GM20431 (cell line): ENCODE measurements at regions not wholly inside any gene's neighbourhood (a gene's known extent, or its start where the extent isn't known, plus 50 kb on each side); places are given as distances from the start of the nearest gene placed in this dataset.

Source experiments
- in situ Hi-C: fragments of 300-500 bp; cut with MseI, MboI; formaldehyde crosslinking; loops from one replicate; pipeline ENCODE4 v1.15.0; 2020; ENCODE audit warnings: low sequenced_read_pairs; ENCODE audit not compliant: unreplicated experiment

- in situ Hi-C loops: no loop called here
Observed at GRCh38 chr15:38868326-38869114, 303.9 kb upstream of the RASGRP1 start.

GRCh38 chr15:38871638-38872037 is 307.0 kb upstream of the RASGRP1 start:
- in situ Hi-C loops: no loop called here

GRCh38 chr15:38872732-38873131 is 308.1 kb upstream of the RASGRP1 start:
- in situ Hi-C loops: no loop called here

DNA sequence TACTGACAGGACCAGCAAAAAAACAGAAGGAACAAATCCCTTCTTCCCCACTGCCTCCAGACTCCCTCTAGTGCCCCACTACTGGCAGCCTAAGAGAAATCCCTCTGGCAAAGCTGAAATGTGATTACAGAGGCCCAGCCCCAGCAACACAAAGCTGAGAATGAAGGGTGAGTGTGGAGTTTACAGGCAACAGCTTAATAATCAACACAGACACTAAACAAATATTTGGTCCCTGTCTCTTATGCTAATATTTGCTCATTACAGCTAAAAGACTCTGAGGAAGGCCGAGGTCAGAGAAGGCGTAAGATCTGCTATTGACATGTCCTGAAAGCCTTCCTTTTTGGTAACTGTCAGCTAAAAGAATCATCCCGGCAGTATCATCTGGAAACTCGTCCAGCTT is 308.5 kb upstream of the RASGRP1 start:
- in situ Hi-C loops: no loop called here

- in situ Hi-C loops: no loop called here
Observed at GRCh38 chr15:38874464-38874863, 309.9 kb upstream of the RASGRP1 start.

GRCh38 chr15:38876211-38876610 is 311.6 kb upstream of the RASGRP1 start:
- in situ Hi-C loops: no loop called here

GRCh38 chr15:38876621-38877020 is 312.0 kb upstream of the RASGRP1 start:
- in situ Hi-C loops: no loop called here

DNA sequence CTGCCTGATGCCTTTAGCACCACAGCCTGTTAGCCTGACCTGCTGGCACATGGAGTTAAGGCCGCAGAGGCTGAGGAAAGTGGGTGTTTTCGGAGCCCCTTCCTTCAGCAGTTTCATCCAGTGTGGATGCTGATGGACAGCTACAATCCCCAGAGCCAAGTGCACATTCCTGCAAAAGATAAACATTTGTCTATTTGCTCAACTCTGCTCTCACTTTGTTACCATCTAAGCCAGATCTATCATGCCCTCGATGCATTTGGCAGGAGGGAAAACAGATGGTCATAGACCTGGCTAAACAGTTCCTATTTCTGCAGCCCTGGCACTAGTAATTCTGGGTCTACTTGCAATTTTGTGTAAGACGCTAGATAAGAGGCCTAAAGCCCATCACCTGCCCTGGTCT is 312.9 kb upstream of the RASGRP1 start:
- in situ Hi-C loops: no loop called here

DNA sequence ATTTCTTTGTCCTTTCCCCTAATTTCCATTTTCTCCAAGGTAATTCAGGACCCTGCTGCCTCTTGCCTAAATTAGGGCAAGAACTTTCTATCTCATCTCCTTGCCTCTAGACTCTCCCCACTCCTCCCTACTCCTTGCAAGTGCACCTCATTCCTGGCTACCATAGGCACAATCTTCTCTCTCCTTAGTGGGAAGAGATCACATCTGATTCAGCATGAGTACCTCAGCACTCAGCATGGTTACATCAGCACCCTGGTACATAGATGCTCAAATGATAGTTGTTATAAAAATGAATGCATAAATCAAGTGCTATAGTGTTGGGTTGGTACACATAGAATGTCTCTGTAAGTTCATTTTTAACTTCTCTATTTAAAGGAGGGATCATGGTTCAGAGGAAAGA is 313.4 kb upstream of the RASGRP1 start:
- in situ Hi-C loops: no loop called here

GRCh38 chr15:38878926-38879325 is 314.3 kb upstream of the RASGRP1 start:
- in situ Hi-C loops: no loop called here

DNA sequence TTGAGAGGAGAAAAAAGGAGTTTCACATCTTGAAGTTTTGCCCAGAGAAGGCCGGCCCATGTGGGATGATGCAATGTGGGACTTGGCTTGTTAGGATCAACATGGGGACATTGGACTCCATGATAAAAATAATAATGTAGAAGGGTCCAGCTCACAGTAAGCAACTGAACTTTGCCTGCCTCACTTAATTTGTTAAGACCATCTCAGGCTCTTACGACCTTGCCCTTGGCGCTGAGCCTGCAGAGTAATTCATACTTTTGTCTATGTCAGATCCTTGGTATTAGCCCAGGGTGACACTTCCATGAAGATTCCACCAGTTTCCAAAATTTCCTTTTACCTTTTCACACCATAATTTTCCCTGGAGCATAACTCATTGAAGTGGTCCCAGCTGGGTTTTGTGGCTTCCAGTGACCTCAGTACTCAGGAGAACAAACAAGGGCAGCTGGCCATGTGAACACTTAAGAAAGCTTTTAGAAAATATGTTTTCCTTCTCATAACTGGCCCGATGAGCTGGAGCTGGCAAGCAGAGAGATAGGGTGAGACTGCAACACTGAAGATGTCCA is 315.4 kb upstream of the RASGRP1 start:
- in situ Hi-C loops: no loop called here

DNA sequence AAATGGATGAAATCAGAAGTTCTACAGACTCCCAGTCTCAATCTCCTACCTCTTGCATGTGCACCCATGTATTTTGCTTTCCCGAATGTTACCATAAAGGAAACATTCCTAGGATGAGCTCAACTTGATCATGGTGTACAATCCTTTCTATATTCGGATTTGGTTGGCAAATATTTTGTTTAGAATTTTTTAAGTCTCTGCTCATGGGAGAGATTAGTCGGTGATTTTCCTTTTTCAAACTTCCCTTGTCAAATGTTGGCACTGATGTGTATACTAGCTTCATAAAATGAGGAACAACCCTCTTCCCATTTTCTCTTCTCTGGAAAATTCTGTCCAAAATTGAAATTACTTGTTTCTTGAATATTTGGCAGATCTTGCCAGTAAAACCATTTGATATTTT is 317.6 kb upstream of the RASGRP1 start:
- in situ Hi-C loops: no loop called here

- in situ Hi-C loops: no loop called here
Observed at GRCh38 chr15:38883987-38884386, 319.4 kb upstream of the RASGRP1 start.

DNA sequence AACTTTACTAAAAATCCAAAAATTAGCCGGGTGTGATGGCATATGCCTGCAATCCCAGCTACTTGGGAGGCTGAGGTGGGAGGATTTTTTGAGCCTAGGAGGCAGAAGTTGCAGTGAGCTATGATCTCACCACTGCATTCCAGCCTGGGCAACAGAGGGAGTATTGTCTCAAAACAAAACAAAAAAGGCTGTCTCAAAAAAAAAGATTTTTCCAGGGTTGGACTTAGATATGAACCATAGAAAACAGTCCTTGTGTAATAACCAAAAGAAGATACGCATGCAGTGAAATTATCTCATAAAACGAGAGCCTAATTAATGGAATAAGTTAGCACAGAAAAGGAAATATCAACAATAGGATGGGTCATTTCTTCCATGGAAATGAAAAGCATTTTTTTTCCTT is 320.4 kb upstream of the RASGRP1 start:
- in situ Hi-C loops: no loop called here

GRCh38 chr15:38885471-38885952 is 320.9 kb upstream of the RASGRP1 start:
- in situ Hi-C loops: no loop called here

- in situ Hi-C loops: no loop called here
Observed at GRCh38 chr15:38886315-38887163, 321.9 kb upstream of the RASGRP1 start.

GRCh38 chr15:38888701-38889221 is 324.1 kb upstream of the RASGRP1 start:
- in situ Hi-C loops: no loop called here

GRCh38 chr15:38890194-38890593 is 325.6 kb upstream of the RASGRP1 start:
- in situ Hi-C loops: no loop called here

DNA sequence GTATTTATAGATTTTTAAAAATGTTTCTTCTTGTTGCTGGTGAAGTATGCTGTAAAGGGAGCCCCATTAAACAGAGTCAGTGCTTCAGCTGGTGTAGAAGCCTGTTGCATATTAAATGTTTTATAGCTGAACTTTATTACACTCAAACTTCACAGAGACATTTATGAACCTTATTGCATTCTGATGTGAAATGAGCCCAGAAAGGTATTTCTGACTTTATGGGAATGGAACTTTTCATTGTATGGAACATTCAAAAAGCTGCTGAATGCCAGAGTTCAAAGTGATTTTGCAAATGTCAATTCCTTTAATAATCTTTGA is 329.3 kb upstream of the RASGRP1 start:
- in situ Hi-C loops: no loop called here

DNA sequence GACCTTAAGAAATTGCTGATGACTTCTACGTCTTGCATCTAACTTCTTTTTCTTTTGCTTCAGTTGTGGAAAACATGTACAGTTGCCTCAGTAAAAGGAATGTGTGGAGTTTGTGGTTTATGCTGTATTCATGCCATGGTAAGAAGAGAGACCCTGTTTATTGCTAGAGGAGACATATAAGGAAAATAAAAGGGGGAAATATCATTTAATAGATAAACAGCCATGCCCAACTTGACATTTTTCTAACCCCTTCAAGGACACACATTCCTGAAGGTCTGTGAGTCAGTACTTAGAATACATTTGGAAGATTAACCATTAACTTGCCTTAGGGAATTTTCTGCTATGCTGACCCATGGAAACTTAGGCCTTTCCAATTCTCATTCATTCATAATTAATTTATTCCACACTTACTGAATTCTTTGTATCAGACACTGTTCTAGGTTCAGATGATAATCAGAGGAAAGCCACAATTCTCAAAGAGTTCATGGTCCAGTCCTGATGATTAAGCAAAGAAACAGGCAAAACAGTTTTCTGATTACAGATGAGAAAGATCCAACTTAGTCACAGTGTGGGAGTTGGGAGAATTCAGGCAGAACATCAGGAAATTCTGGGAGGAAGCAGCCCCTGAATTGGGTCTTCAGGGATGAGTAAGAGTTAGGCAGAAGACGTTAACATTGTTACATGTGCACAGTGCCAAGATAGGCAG is 329.8 kb upstream of the RASGRP1 start:
- in situ Hi-C loops: no loop called here
